Kidney (tissue), 13 donors: ENCODE measurements at regions not wholly inside any gene's neighbourhood (a gene's known extent, or its start where the extent isn't known, plus 50 kb on each side); places are given as distances from the start of the nearest gene placed in this dataset.
A peak's percentile ranks its signal among the peaks of the same experiment; 100 is the strongest.

ENCODE experiments used
- DNase-seq, 5 donors: peaks; one replicate each; pipeline ENCODE4 v3.0.0-alpha.2; 2013 to 2020
- FAIRE-seq: peaks from 2 replicates; lab custom pipeline; 2012; peaks lifted over from hg19 to GRCh38; lab: Jason Lieb, UNC
- H3K27ac ChIP-seq, 2 donors: one replicate each; pipeline ENCODE4 v1.7.0; 2013; ENCODE audit warnings: low read depth in 2 of 2, low read length in 2 of 2, inconsistent platforms in 1 of 2
- H3K27me3 ChIP-seq: one replicate; pipeline ENCODE4 v1.7.1; 2013; ENCODE audit warnings: low read length, inconsistent platforms; ENCODE audit not compliant: control insufficient read depth, insufficient read depth
- H3K36me3 ChIP-seq, 3 donors: one replicate each; pipeline versions ENCODE4 v1.7.0 to v1.7.1; 2013; ENCODE audit warnings: low read length in 3 of 3, control low read depth in 1 of 3, inconsistent platforms in 1 of 3; ENCODE audit not compliant: insufficient read depth in 3 of 3, control insufficient read depth in 2 of 3
- H3K4me1 ChIP-seq, 3 donors: one replicate each; pipeline versions ENCODE4 v1.7.0 to v1.7.1; 2013; ENCODE audit warnings: low read length in 3 of 3, inconsistent platforms in 1 of 3, low read depth in 1 of 3; ENCODE audit not compliant: control insufficient read depth in 2 of 3, insufficient read depth in 2 of 3
- H3K4me3 ChIP-seq, 3 donors: one replicate each; pipeline versions ENCODE4 v1.7.0 to v1.8.1; 2013; ENCODE audit warnings: low read length in 3 of 3, control low read depth in 1 of 3, inconsistent platforms in 1 of 3
- H3K9ac ChIP-seq, 3 donors: one replicate each; pipeline versions ENCODE4 v1.7.0 to v1.7.1; 2013; ENCODE audit warnings: low read length in 3 of 3, control low read depth in 1 of 3, inconsistent platforms in 1 of 3
- H3K9me3 ChIP-seq, 3 donors: one replicate each; pipeline versions ENCODE4 v1.7.0 to v1.7.1; 2013; ENCODE audit warnings: low read length in 3 of 3, control low read depth in 1 of 3, inconsistent platforms in 1 of 3; ENCODE audit not compliant: control insufficient read depth in 2 of 3, insufficient read depth in 1 of 3
- CTCF ChIP-seq: IDR thresholded peaks from 3 replicates; pipeline ENCODE4 v1.5.1; 2012; ENCODE audit warnings: mild to moderate bottlenecking, moderate library complexity, borderline replicate concordance; ENCODE audit not compliant: insufficient read depth; ENCODE audit errors: extremely low read depth
- intact Hi-C: fragments of 100-400 bp; cut with DNase I; formaldehyde crosslinking; loops from one replicate; pipeline ENCODE4 v1.11.1; 2022
- donor health status: control.
- donor health status: control.
- donor health status: control.
- donor health status: control.
- donor health status: control.
- donor health status: DM: yes; HTN: yes; CAD: no.
- donor health status: Normal renal cell carcinoma (clear cell type).

DNA sequence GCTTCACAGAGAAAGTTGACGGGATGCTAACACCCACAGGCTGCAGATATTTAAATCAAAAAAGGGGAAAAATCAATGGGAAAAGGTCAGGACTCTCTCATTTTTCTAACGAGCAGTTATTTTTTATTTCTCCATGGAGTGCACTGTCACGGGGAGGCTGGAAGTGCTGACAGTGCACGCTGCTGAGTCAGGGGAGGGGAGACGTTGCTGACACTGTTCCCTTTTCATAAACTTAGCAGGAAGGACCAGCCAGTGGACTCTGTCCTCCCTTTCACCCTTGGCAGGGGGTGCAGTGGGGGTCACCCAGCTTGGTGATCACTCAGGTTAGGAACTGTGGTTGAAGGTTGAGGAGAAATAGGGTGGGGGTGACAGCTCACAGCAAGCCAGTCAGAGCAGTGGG is 65.6 kb upstream of the FUT8 start:
- Histone ChIP-seq H3K27me3 (no peaks in the 10 kb centered on the region), H3K36me3 (no peaks in the 10 kb centered on the region), H3K4me3 (no peak overlapping the region), H3K4me1 (no peaks in the 10 kb centered on the region), H3K9me3 (no peaks in the 10 kb centered on the region), H3K9ac (no peak overlapping the region), H3K27ac (no peak overlapping the region)
- intact Hi-C loops, result no loop called here
- DNase-seq (peak in 3 of 5 donors; percentile 9 to 64 (median 25)), FAIRE-seq (no peak)
- no peak for TF ChIP-seq CTCF

GRCh38 chr14:65348137-65348536 is 64.4 kb upstream of the FUT8 start:
- H3K27ac ChIP-seq, result no peak overlapping the region
- FAIRE-seq, result no peak
- TF ChIP-seq CTCF, result no peak

GRCh38 chr14:65349100-65349499 is 63.4 kb upstream of the FUT8 start:
- Histone ChIP-seq H3K4me1 (no peaks in the 10 kb centered on the region), H3K9me3 (no peaks in the 10 kb centered on the region), H3K27me3 (no peaks in the 10 kb centered on the region), H3K36me3 (no peaks in the 10 kb centered on the region), H3K27ac (no peak overlapping the region), H3K9ac (no peak overlapping the region), H3K4me3 (no peak overlapping the region)
- no peak for FAIRE-seq
- DNase-seq, result no peak
- intact Hi-C loops, result no loop called here
- TF ChIP-seq CTCF, result no peak

More at GRCh38 chr14:65348137-65348536, 64.4 kb upstream of the FUT8 start:
- intact Hi-C loops, result no loop called here
- no peak overlapping the region for H3K4me3 ChIP-seq
- no peak overlapping the region for H3K9ac ChIP-seq
- H3K27me3 ChIP-seq, result no peaks in the 10 kb centered on the region
- H3K4me1 ChIP-seq, result no peaks in the 10 kb centered on the region
- no peaks in the 10 kb centered on the region for H3K9me3 ChIP-seq
- no peaks in the 10 kb centered on the region for H3K36me3 ChIP-seq
- peak in 1 of 5 donors; percentile 23 for DNase-seq

GRCh38 chr14:65351493-65352194 is 60.9 kb upstream of the FUT8 start:
- H3K4me1 ChIP-seq, result peaks cover 0 to 2% (median 0%) of the 10 kb centered on the region in 3 donors
- H3K36me3 ChIP-seq, result no peaks in the 10 kb centered on the region
- DNase-seq (no peak), FAIRE-seq (no peak)
- no peaks in the 10 kb centered on the region for H3K9me3 ChIP-seq
- intact Hi-C loops, result no loop called here
- H3K27ac ChIP-seq, result no peak overlapping the region
- H3K4me3 ChIP-seq, result no peak overlapping the region
- TF ChIP-seq CTCF, result no peak
- no peaks in the 10 kb centered on the region for H3K27me3 ChIP-seq
- H3K9ac ChIP-seq, result no peak overlapping the region
